Astrocyte of the cerebellum (primary cell): ENCODE measurements at regions not wholly inside any gene's neighbourhood (a gene's known extent, or its start where the extent isn't known, plus 50 kb on each side); places are given as distances from the start of the nearest gene placed in this dataset.

Experiments
- DNase-seq: peaks from one replicate; pipeline ENCODE4 v3.0.0-alpha.2; 2011; ENCODE audit warnings: low read depth
- H3K4me3 ChIP-seq: 2 replicates; pipeline ENCODE4 v1.5.1; 2011; ENCODE audit warnings: mild to moderate bottlenecking, low read depth, low read length, moderate library complexity
- CTCF ChIP-seq: IDR thresholded peaks from 2 replicates; pipeline ENCODE4 v1.5.1; 2012; ENCODE audit warnings: low read length, low read depth, moderate library complexity, mild to moderate bottlenecking; ENCODE audit errors: missing control alignments
- in situ Hi-C: cut with HindIII; loops from 2 replicates; pipeline ENCODE4 v1.10.0; 2017; ENCODE audit warnings: low sequenced_read_pairs

- in situ Hi-C loops, result no loop called here
- no peak for TF ChIP-seq CTCF
- DNase-seq, result no peak
- H3K4me3 ChIP-seq, result no peak overlapping the region
These were observed 854.3 kb downstream of the METTL15 start for GRCh38 chr11:28962502-28962901.

DNA sequence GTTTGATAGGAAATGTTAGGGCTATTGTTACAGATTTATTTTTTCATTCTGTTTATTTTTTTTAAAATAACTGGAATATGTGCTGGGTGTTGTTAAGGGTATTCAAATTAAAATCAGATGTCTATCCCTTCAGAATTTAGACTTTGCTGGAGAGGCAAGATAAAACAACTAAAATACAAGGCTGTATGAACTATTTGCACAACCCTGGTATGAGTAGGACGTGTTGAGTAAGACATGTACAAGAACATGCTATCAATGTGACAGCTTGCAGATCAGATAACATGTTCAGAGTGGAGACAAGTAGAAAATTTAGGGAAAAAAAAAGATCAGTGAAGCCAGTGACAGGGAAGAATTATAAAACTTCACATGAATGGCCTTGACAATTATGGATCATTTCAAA lies 853.5 kb downstream of the METTL15 start:
- TF ChIP-seq CTCF, result no peak
- DNase-seq, result no peak
- in situ Hi-C loops, result no loop called here
- H3K4me3 ChIP-seq, result no peak overlapping the region

- DNase-seq, result no peak
- H3K4me3 ChIP-seq, result no peak overlapping the region
- in situ Hi-C loops, result no loop called here
- TF ChIP-seq CTCF, result no peak
These were observed 848.3 kb downstream of the METTL15 start for GRCh38 chr11:28956446-28956845.

GRCh38 chr11:28951191-28951590 lies 843.0 kb downstream of the METTL15 start:
- in situ Hi-C loops, result no loop called here
- DNase-seq, result no peak
- no peak for TF ChIP-seq CTCF
- no peak overlapping the region for H3K4me3 ChIP-seq

DNA sequence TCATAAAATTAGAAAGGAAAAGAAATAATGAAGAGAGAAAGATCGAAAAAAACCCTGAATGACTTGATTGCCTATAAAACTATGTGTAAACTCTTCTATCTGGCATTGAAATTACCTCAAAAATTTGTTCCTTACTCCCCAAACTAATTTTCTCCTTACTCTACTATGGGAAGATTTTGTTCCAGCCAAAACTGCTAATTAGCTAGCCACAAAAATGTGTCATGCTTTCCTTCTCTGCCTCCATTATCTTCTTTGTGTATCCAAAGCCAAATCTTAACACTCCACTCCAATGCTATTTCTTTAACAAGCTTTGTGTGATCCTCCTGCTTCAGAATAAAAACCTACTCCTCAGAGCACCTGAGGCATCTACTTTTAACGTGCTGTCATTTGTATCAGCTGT lies 831.2 kb downstream of the METTL15 start:
- no peak for DNase-seq
- TF ChIP-seq CTCF, result no peak
- H3K4me3 ChIP-seq, result no peak overlapping the region
- in situ Hi-C loops, result no loop called here

GRCh38 chr11:28938091-28938490 lies 829.9 kb downstream of the METTL15 start:
- TF ChIP-seq CTCF, result no peak
- in situ Hi-C loops, result no loop called here
- no peak for DNase-seq
- no peak overlapping the region for H3K4me3 ChIP-seq

DNA sequence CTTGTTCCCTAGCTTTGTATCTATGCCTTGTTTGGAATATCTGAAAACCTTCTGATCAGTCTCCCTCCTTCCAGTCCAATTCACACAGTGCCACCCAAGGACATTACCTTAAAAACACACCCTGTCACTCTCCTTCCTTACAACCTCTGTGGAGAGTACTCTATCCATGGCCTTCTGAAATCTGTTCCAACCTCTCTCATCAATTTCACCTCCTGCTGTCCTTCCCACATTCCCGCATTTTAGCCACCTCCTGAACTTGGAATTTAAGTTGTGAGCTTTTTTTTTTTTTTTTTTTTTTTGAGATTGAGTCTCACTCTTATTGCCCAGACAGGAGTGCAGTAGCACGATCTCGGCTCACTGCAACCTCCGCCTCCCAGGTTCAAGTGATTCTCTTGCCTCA lies 824.8 kb downstream of the METTL15 start:
- no peak for DNase-seq
- TF ChIP-seq CTCF, result no peak
- in situ Hi-C loops, result no loop called here
- no peak overlapping the region for H3K4me3 ChIP-seq
